ENCODE measurements at regions not wholly inside any gene's neighbourhood (a gene's known extent, or its start where the extent isn't known, plus 50 kb on each side); places are given as distances from the start of the nearest gene placed in this dataset.

DNA sequence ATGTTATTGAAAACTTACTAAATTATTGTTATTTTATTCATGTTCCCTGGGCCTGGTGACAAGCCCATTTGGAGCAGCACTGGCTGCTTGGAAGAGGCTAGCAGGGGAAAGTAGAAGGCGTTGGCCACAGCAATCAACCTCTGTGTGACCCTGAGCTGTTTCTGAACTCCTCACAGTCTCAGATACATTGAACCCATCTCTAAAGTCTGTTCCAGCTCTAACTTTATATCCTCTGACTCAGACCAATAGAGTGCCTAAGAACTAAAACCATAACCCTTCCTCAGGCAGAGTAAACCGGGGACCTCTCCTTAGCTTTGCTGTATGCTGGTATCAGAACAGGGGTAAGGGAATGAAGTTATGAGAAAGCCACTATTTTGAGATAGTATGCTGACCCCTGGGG lies 96.4 kb upstream of the NOL4 start:
- ChIA-PET CTCF (ENCODE audit: partially characterized antibody) (interaction anchor here (0.6 to 6.7 kb wide), 8 partner anchors 21 to 1422 kb away, joined by 3 to 81 read pairs (median 14); partner anchors contain the start of gene NOL4), POLR2A (ENCODE audit: partially characterized antibody) (no interaction called here)
- no peak overlapping the region for H3K14ac ChIP-seq (ENCODE audit: insufficient read length)
- H2BK5ac ChIP-seq (ENCODE audit: low read depth, low read length) = no peak overlapping the region
- no peaks in the 10 kb centered on the region for H4K20me1 ChIP-seq (replicated peaks in 1 of 2; ENCODE audit: control insufficient read depth in 1 of 2, insufficient read depth in 2 of 2, low read length in 2 of 2)
- no peaks in the 10 kb centered on the region for H3K79me1 ChIP-seq (ENCODE audit: low read depth, low read length)
- H2AFZ ChIP-seq (ENCODE audit: low read length) = no peak overlapping the region
- H3K9ac ChIP-seq (replicated peaks in 1 of 4; ENCODE audit: extremely low read depth in 1 of 4, low read depth in 3 of 4, low read length in 3 of 4) = no peak overlapping the region
- no peak overlapping the region for H3K27ac ChIP-seq (ENCODE audit: low read depth, low read length)
- no peak overlapping the region for H2BK12ac ChIP-seq (ENCODE audit: low read depth, low read length)
- no peaks in the 10 kb centered on the region for H3K27me3 ChIP-seq (replicated peaks in 1 of 4; ENCODE audit: control insufficient read depth in 3 of 4, extremely low read depth in 1 of 4, insufficient read depth in 3 of 4, low read length in 3 of 4)
- TF ChIP-seq POU5F1 (IDR thresholded peaks at IDR 0.05; ENCODE audit: low read depth, low read length) (no peak), YY1 (IDR thresholded peaks at IDR 0.05; ENCODE audit: low read depth, low read length) (no peak), SUZ12 (IDR thresholded peaks at IDR 0.05; ENCODE audit: low read length) (no peak), CREB1 (IDR thresholded peaks at IDR 0.05) (no peak), POLR2A (IDR thresholded peaks at IDR 0.05; ENCODE audit: control extremely low read depth in 1 of 2, low read depth in 2 of 2, low read length in 2 of 2) (no peak), ASH2L (IDR thresholded peaks at IDR 0.05; ENCODE audit: low read length) (no peak), RFX5 (IDR thresholded peaks at IDR 0.05; ENCODE audit: borderline replicate concordance, low read depth, low read length) (no peak), HDAC6 (IDR thresholded peaks at IDR 0.05; ENCODE audit: low read depth, low read length) (no peak), SIN3A (conservative IDR thresholded peaks at IDR 0.05 in 1 of 2, IDR thresholded peaks at IDR 0.05 in 1 of 2; ENCODE audit: low read depth in 1 of 2, low read length in 2 of 2) (no peak), FOSL1 (IDR thresholded peaks at IDR 0.05; ENCODE audit: insufficient read depth, low read depth, low read length) (no peak), GABPA (IDR thresholded peaks at IDR 0.05; ENCODE audit: borderline replicate concordance, insufficient read depth, low read length) (no peak), SP1 (IDR thresholded peaks at IDR 0.05; ENCODE audit: low read depth, low read length) (no peak), KDM1A (IDR thresholded peaks at IDR 0.05; ENCODE audit: borderline replicate concordance, low read length) (no peak), KDM4A (IDR thresholded peaks at IDR 0.05; ENCODE audit: low read depth, low read length, severe bottlenecking) (no peak), SIX5 (IDR thresholded peaks at IDR 0.05; ENCODE audit: low read depth, low read length) (no peak)
- no peak overlapping the region for H3K18ac ChIP-seq (ENCODE audit: extremely low read depth, low read length)
- no peak overlapping the region for H4K91ac ChIP-seq (replicated peaks; ENCODE audit: insufficient read length, low read length)
- H2BK15ac ChIP-seq (ENCODE audit: low read length) = no peak overlapping the region
- no peaks in the 10 kb centered on the region for H3K4me1 ChIP-seq (replicated peaks in 1 of 4; ENCODE audit: control insufficient read depth in 3 of 4, insufficient read depth in 4 of 4, low read length in 3 of 4)
- H3K36me3 ChIP-seq (ENCODE audit: control insufficient read depth in 2 of 4, insufficient read depth in 4 of 4, low read length in 3 of 4) = no peaks in the 10 kb centered on the region
- no peaks in the 10 kb centered on the region for H3K23me2 ChIP-seq (ENCODE audit: low read depth, low read length)
- no peaks in the 10 kb centered on the region; a peak in 1 of 4 replicates for H3K9me3 ChIP-seq (ENCODE audit: insufficient read depth in 2 of 2, low read depth in 1 of 2, low read length in 1 of 2)
- no peak overlapping the region for H4K5ac ChIP-seq (ENCODE audit: insufficient read length, low read depth, low read length)
- no peak overlapping the region for H3K56ac ChIP-seq (replicated peaks; ENCODE audit: insufficient read length, low read depth, low read length)
- no peak overlapping the region for H2BK20ac ChIP-seq (ENCODE audit: low read length)
- no peak overlapping the region for H3K4me3 ChIP-seq (ENCODE audit: extremely low read depth in 1 of 4, insufficient read depth in 2 of 4, low read depth in 3 of 4, low read length in 4 of 4)
- no peak for DNase-seq (ENCODE audit: low read depth in 1 of 2, low spot score in 2 of 2)
- H3K4ac ChIP-seq (replicated peaks; ENCODE audit: insufficient read length, low read depth, low read length) = no peak overlapping the region
- 95% methylated on average over 2 of the region's 2 CpGs; no CpG with 5 or more reads in 1 of the 2 experiments for WGBS, 2 experiments (ENCODE audit: extremely low coverage in 1 of 2, insufficient coverage in 1 of 2, insufficient read length in 1 of 2, insufficient replicate concordance in 2 of 2, low coverage in 1 of 2, low lambda C conversion rate in 2 of 2, missing lambda C conversion rate in 1 of 2)
- no peak overlapping the region for H3K4me2 ChIP-seq (ENCODE audit: insufficient read depth in 1 of 2, low read depth in 2 of 2, low read length in 2 of 2)
- no peak overlapping the region for H3K23ac ChIP-seq (ENCODE audit: insufficient read length)
- H2BK120ac ChIP-seq (replicated peaks; ENCODE audit: low read depth, low read length) = no peak overlapping the region
- no peak for FAIRE-seq
- H4K8ac ChIP-seq (ENCODE audit: extremely low read depth, insufficient read depth, low read length) = no peak overlapping the region
- no peaks in the 10 kb centered on the region for H3K79me2 ChIP-seq (ENCODE audit: control insufficient read depth in 1 of 2, insufficient read depth in 2 of 2, low read length in 2 of 2)
- no peak overlapping the region for H2AK5ac ChIP-seq (ENCODE audit: low read depth, low read length)
